ENCODE measurements at regions not wholly inside any gene's neighbourhood (a gene's known extent, or its start where the extent isn't known, plus 50 kb on each side); places are given as distances from the start of the nearest gene placed in this dataset.
"Not testable (repeated sequence)": the region's sequence is repeated elsewhere in the genome, so short reads cannot be mapped to it uniquely, and the experiment has no call there.

GRCh38 chrX:94662689-94663088 lies 988.7 kb downstream of the FAM133A start:
- H3K79me2 ChIP-seq (ENCODE audit: control insufficient read depth, low read length) = no peaks in the 10 kb centered on the region
- H3K4me3 ChIP-seq (ENCODE audit: low read length) = no peak overlapping the region
- no peaks in the 10 kb centered on the region for H3F3A ChIP-seq (ENCODE audit: control insufficient read depth, insufficient read depth)
- no peak overlapping the region for H3K27ac ChIP-seq (ENCODE audit: low read depth, low read length)
- no peaks in the 10 kb centered on the region for H3K27me3 ChIP-seq (ENCODE audit: control insufficient read depth, low read length)
- no peaks in the 10 kb centered on the region for H3K9me2 ChIP-seq (replicated peaks; ENCODE audit: control insufficient read depth, low read length)
- no peak for TF ChIP-seq EZH2phosphoT487 (IDR thresholded peaks at IDR 0.05; ENCODE audit: borderline replicate concordance, low read length)
- TF ChIP-seq CTCF (IDR thresholded peaks at IDR 0.05; ENCODE audit: low read depth, low read length, poor library complexity, severe bottlenecking) = no peak
- no peak overlapping the region for H3K4me2 ChIP-seq (ENCODE audit: low read length)
- no peaks in the 10 kb centered on the region for H3K9me3 ChIP-seq (ENCODE audit: control insufficient read depth, insufficient read depth, low read length)
- no peaks in the 10 kb centered on the region for H4K20me1 ChIP-seq (ENCODE audit: control insufficient read depth, insufficient read depth, low read depth, low read length)
- H3K4me1 ChIP-seq (ENCODE audit: control insufficient read depth, low read length) = no peaks in the 10 kb centered on the region
- no peaks in the 10 kb centered on the region for H3K36me3 ChIP-seq (ENCODE audit: control insufficient read depth, low read length)

GRCh38 chrX:94676285-94676684 lies 1002.3 kb downstream of the FAM133A start:
- Histone ChIP-seq H3F3A (ENCODE audit: control insufficient read depth, insufficient read depth) (no peaks in the 10 kb centered on the region), H4K20me1 (ENCODE audit: control insufficient read depth, insufficient read depth, low read depth, low read length) (no peaks in the 10 kb centered on the region), H3K27ac (ENCODE audit: low read depth, low read length) (no peak overlapping the region), H3K9me3 (ENCODE audit: control insufficient read depth, insufficient read depth, low read length) (no peaks in the 10 kb centered on the region), H3K27me3 (ENCODE audit: control insufficient read depth, low read length) (no peaks in the 10 kb centered on the region), H3K36me3 (ENCODE audit: control insufficient read depth, low read length) (no peaks in the 10 kb centered on the region), H3K79me2 (ENCODE audit: control insufficient read depth, low read length) (no peaks in the 10 kb centered on the region), H3K4me2 (ENCODE audit: low read length) (no peak overlapping the region), H3K4me1 (ENCODE audit: control insufficient read depth, low read length) (no peaks in the 10 kb centered on the region), H3K4me3 (ENCODE audit: low read length) (no peak overlapping the region), H3K9me2 (replicated peaks; ENCODE audit: control insufficient read depth, low read length) (no peaks in the 10 kb centered on the region)
- TF ChIP-seq EZH2phosphoT487 (IDR thresholded peaks at IDR 0.05; ENCODE audit: borderline replicate concordance, low read length) = no peak

GRCh38 chrX:94686071-94686470 lies 1012.1 kb downstream of the FAM133A start:
- Histone ChIP-seq H3K27ac (ENCODE audit: low read depth, low read length) (no peak overlapping the region), H3K9me2 (replicated peaks; ENCODE audit: control insufficient read depth, low read length) (no peaks in the 10 kb centered on the region), H3K79me2 (ENCODE audit: control insufficient read depth, low read length) (no peaks in the 10 kb centered on the region), H3K4me2 (ENCODE audit: low read length) (no peak overlapping the region), H3K4me1 (ENCODE audit: control insufficient read depth, low read length) (no peaks in the 10 kb centered on the region), H3K9me3 (ENCODE audit: control insufficient read depth, insufficient read depth, low read length) (no peaks in the 10 kb centered on the region), H3K27me3 (ENCODE audit: control insufficient read depth, low read length) (no peaks in the 10 kb centered on the region), H4K20me1 (ENCODE audit: control insufficient read depth, insufficient read depth, low read depth, low read length) (no peaks in the 10 kb centered on the region), H3K4me3 (ENCODE audit: low read length) (no peak overlapping the region), H3K36me3 (ENCODE audit: control insufficient read depth, low read length) (no peaks in the 10 kb centered on the region), H3F3A (ENCODE audit: control insufficient read depth, insufficient read depth) (no peaks in the 10 kb centered on the region)
- TF ChIP-seq CTCF (IDR thresholded peaks at IDR 0.05; ENCODE audit: low read depth, low read length, poor library complexity, severe bottlenecking) (no peak), EZH2phosphoT487 (IDR thresholded peaks at IDR 0.05; ENCODE audit: borderline replicate concordance, low read length) (no peak)

- Histone ChIP-seq H3K79me2 (ENCODE audit: control insufficient read depth, low read length) (no peaks in the 10 kb centered on the region), H4K20me1 (ENCODE audit: control insufficient read depth, insufficient read depth, low read depth, low read length) (no peaks in the 10 kb centered on the region), H3K27me3 (ENCODE audit: control insufficient read depth, low read length) (no peaks in the 10 kb centered on the region), H3K9me3 (ENCODE audit: control insufficient read depth, insufficient read depth, low read length) (no peaks in the 10 kb centered on the region), H3K4me1 (ENCODE audit: control insufficient read depth, low read length) (no peaks in the 10 kb centered on the region), H3K4me2 (ENCODE audit: low read length) (no peak overlapping the region), H3K27ac (ENCODE audit: low read depth, low read length) (no peak overlapping the region), H3K36me3 (ENCODE audit: control insufficient read depth, low read length) (no peaks in the 10 kb centered on the region), H3K4me3 (ENCODE audit: low read length) (no peak overlapping the region), H3K9me2 (replicated peaks; ENCODE audit: control insufficient read depth, low read length) (no peaks in the 10 kb centered on the region), H3F3A (ENCODE audit: control insufficient read depth, insufficient read depth) (no peaks in the 10 kb centered on the region)
- no peak for TF ChIP-seq CTCF (IDR thresholded peaks at IDR 0.05; ENCODE audit: low read depth, low read length, poor library complexity, severe bottlenecking)
- TF ChIP-seq EZH2phosphoT487 (IDR thresholded peaks at IDR 0.05; ENCODE audit: borderline replicate concordance, low read length) = no peak
These were observed 1021.9 kb downstream of the FAM133A start for GRCh38 chrX:94695910-94696309.

- H3K9me3 ChIP-seq (ENCODE audit: control insufficient read depth, insufficient read depth, low read length); H3K9me2 ChIP-seq (replicated peaks; ENCODE audit: control insufficient read depth, low read length); H3K79me2 ChIP-seq (ENCODE audit: control insufficient read depth, low read length); H4K20me1 ChIP-seq (ENCODE audit: control insufficient read depth, insufficient read depth, low read depth, low read length); H3K4me3 ChIP-seq (ENCODE audit: low read length); H3K4me2 ChIP-seq (ENCODE audit: low read length); H3K27me3 ChIP-seq (ENCODE audit: control insufficient read depth, low read length); H3K27ac ChIP-seq (ENCODE audit: low read depth, low read length); H3K36me3 ChIP-seq (ENCODE audit: control insufficient read depth, low read length); H3K4me1 ChIP-seq (ENCODE audit: control insufficient read depth, low read length); H3F3A ChIP-seq (ENCODE audit: control insufficient read depth, insufficient read depth): not testable (repeated sequence)
These were observed 1030.6 kb downstream of the FAM133A start for GRCh38 chrX:94704348-94705256.

All from DOHH2 (cell line).